Mesenchymal stem cell (in vitro differentiated cells and primary cell): ENCODE measurements at regions not wholly inside any gene's neighbourhood (a gene's known extent, or its start where the extent isn't known, plus 50 kb on each side); places are given as distances from the start of the nearest gene placed in this dataset.

ENCODE experiments used
- DNase-seq: peaks from one replicate; pipeline ENCODE4 v3.0.0-alpha.2; 2013
- H2AFZ ChIP-seq: one replicate; pipeline ENCODE4 v1.6.1; 2013; ENCODE audit warnings: low read depth, mild to moderate bottlenecking, control low read depth, inconsistent platforms, low read length, moderate library complexity
- H2AK5ac ChIP-seq: 2 replicates; pipeline ENCODE4 v1.6.1; 2013; ENCODE audit warnings: low read length, moderate library complexity, mild to moderate bottlenecking, inconsistent platforms; ENCODE audit not compliant: severe bottlenecking
- H2BK120ac ChIP-seq: one replicate; pipeline ENCODE4 v1.6.1; 2013; ENCODE audit warnings: low read depth, mild to moderate bottlenecking, inconsistent platforms, low read length, moderate library complexity
- H2BK12ac ChIP-seq, 2 experiments: one replicate each; pipeline ENCODE4 v1.6.1; 2013; ENCODE audit warnings: inconsistent platforms in 2 of 2, low read length in 2 of 2, mild to moderate bottlenecking in 2 of 2, moderate library complexity in 2 of 2, control low read depth in 1 of 2
- H2BK15ac ChIP-seq: one replicate; pipeline ENCODE4 v1.6.1; 2013; ENCODE audit warnings: mild to moderate bottlenecking, low read depth, inconsistent platforms; ENCODE audit not compliant: poor library complexity, severe bottlenecking
- H2BK5ac ChIP-seq: 2 replicates; pipeline ENCODE4 v1.6.1; 2013; ENCODE audit warnings: low read depth, mild to moderate bottlenecking, low read length, control low read depth, inconsistent platforms; ENCODE audit not compliant: poor library complexity, severe bottlenecking
- H3K14ac ChIP-seq, 2 experiments: one replicate each; pipeline ENCODE4 v1.6.1; 2013; ENCODE audit warnings: inconsistent platforms in 2 of 2, low read length in 2 of 2, control low read depth in 1 of 2, mild to moderate bottlenecking in 1 of 2, moderate library complexity in 1 of 2
- H3K18ac ChIP-seq, 2 experiments: one replicate each; pipeline ENCODE4 v1.6.1; 2013; ENCODE audit warnings: inconsistent platforms in 2 of 2, low read length in 2 of 2, control low read depth in 1 of 2, low read depth in 1 of 2, mild to moderate bottlenecking in 1 of 2
- H3K23ac ChIP-seq, 2 experiments: one replicate each; pipeline ENCODE4 v1.6.1; 2013; ENCODE audit warnings: inconsistent platforms in 2 of 2, low read length in 2 of 2, mild to moderate bottlenecking in 2 of 2, moderate library complexity in 2 of 2, control low read depth in 1 of 2
- H3K27ac ChIP-seq: 2 replicates; pipeline ENCODE4 v1.5.1; 2013; ENCODE audit warnings: mild to moderate bottlenecking, moderate library complexity, low read length, control low read depth, inconsistent platforms; ENCODE audit not compliant: poor library complexity, severe bottlenecking
- H3K27me3 ChIP-seq, 2 experiments: 2 replicates each; pipeline versions ENCODE4 v1.6.1 to v1.7.0; 2013; ENCODE audit warnings: low read length in 2 of 2, mild to moderate bottlenecking in 2 of 2, moderate library complexity in 2 of 2, control low read depth in 1 of 2, inconsistent platforms in 1 of 2; ENCODE audit not compliant: control insufficient read depth in 1 of 2, insufficient read depth in 1 of 2
- H3K36me3 ChIP-seq, 2 experiments: 2 replicates each; pipeline versions ENCODE4 v1.6.1 to v1.7.0; 2013; ENCODE audit warnings: low read length in 2 of 2, control low read depth in 1 of 2, inconsistent platforms in 1 of 2, low read depth in 1 of 2, mild to moderate bottlenecking in 1 of 2; ENCODE audit not compliant: insufficient read depth in 2 of 2, control insufficient read depth in 1 of 2
- H3K4ac ChIP-seq, 2 experiments: one replicate each; pipeline ENCODE4 v1.6.1; 2013; ENCODE audit warnings: inconsistent platforms in 2 of 2, low read length in 2 of 2, mild to moderate bottlenecking in 2 of 2, moderate library complexity in 2 of 2, control low read depth in 1 of 2, low read depth in 1 of 2
- H3K4me1 ChIP-seq: 2 replicates; pipeline ENCODE4 v1.6.1; 2013; ENCODE audit warnings: low read depth, low read length, control low read depth; ENCODE audit not compliant: control insufficient read depth, insufficient read depth
- H3K4me2 ChIP-seq: 2 replicates; pipeline ENCODE4 v1.6.1; 2013; ENCODE audit warnings: low read length, mild to moderate bottlenecking, inconsistent platforms; ENCODE audit not compliant: poor library complexity, severe bottlenecking
- H3K4me3 ChIP-seq, 2 experiments: 2 replicates each; pipeline versions ENCODE4 v1.5.1 to v1.7.0; 2013; ENCODE audit warnings: low read length in 2 of 2, mild to moderate bottlenecking in 2 of 2, control low read depth in 1 of 2, low read depth in 1 of 2; ENCODE audit not compliant: insufficient read depth in 1 of 2
- H3K79me1 ChIP-seq: replicated peaks from 2 replicates; pipeline ENCODE4 v1.6.1; 2013; ENCODE audit warnings: mild to moderate bottlenecking, control low read depth, low read length, inconsistent platforms; ENCODE audit not compliant: poor library complexity, severe bottlenecking
- H3K9ac ChIP-seq: 2 replicates; pipeline ENCODE4 v1.7.0; 2013; ENCODE audit warnings: mild to moderate bottlenecking, low read length, moderate library complexity
- H3K9me3 ChIP-seq: 2 replicates; pipeline ENCODE4 v1.7.0; 2013; ENCODE audit warnings: mild to moderate bottlenecking, low read length; ENCODE audit not compliant: control insufficient read depth
- H4K8ac ChIP-seq: one replicate; pipeline ENCODE4 v1.6.1; 2013; ENCODE audit warnings: inconsistent platforms, mild to moderate bottlenecking, low read length, moderate library complexity
- H4K91ac ChIP-seq: one replicate; pipeline ENCODE4 v1.6.1; 2013; ENCODE audit warnings: mild to moderate bottlenecking, low read length, inconsistent platforms
- WGBS: methylation state at CpG from one replicate; pipeline ENCODE4 v1.1.7; 2013; ENCODE audit warnings: mixed read lengths; 5-methylcytosine and 5-hydroxymethylcytosine counted together

DNA sequence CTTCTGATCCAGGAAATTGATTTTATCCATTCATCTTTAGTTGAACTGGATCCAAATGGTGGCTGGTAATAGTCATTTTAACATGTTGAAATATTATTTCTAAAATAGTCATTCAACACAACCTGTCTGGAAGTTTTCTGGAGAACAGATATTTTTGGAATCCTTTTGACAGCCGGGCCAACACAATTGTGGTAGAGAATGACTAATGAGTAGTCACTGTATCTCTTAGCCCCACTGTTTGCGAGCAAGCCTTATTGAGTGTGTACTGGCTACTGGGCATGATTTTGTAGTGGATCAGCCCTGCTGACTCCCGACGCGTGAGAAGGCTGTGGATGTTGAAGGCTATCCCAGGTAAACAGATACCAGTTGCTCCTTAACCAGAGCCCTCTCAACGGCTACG, 383.4 kb downstream of the ZNF536 start:
- no peak overlapping the region for H2BK5ac ChIP-seq

GRCh38 chr19:30754162-30754561, 382.0 kb downstream of the ZNF536 start:
- H2BK5ac ChIP-seq: no peak overlapping the region
- no peak overlapping the region for H3K9ac ChIP-seq
- H3K27me3 ChIP-seq: no peaks in the 10 kb centered on the region
- no peak overlapping the region for H3K14ac ChIP-seq
- no peak overlapping the region for H3K4me2 ChIP-seq
- no peak overlapping the region for H3K27ac ChIP-seq
- peaks cover 18% of the 10 kb centered on the region for H3K9me3 ChIP-seq
- no peak overlapping the region for H3K18ac ChIP-seq
- no peak overlapping the region for H2BK15ac ChIP-seq
- H4K91ac ChIP-seq: no peak overlapping the region
- no peak overlapping the region for H3K4ac ChIP-seq
- 100% methylated on average over 1 of the region's 1 CpG for WGBS
- H4K8ac ChIP-seq: no peak overlapping the region
- no peak overlapping the region for H2AK5ac ChIP-seq
- H2AFZ ChIP-seq: no peak overlapping the region
- no peak overlapping the region for H2BK12ac ChIP-seq
- no peak overlapping the region for H3K4me3 ChIP-seq
- no peaks in the 10 kb centered on the region for H3K79me1 ChIP-seq
- no peak overlapping the region for H2BK120ac ChIP-seq
- no peak for DNase-seq
- no peaks in the 10 kb centered on the region for H3K4me1 ChIP-seq
- H3K36me3 ChIP-seq: no peaks in the 10 kb centered on the region
- H3K23ac ChIP-seq: no peak overlapping the region

More for the DNA sequence above, 383.4 kb downstream of the ZNF536 start:
- Histone ChIP-seq H3K36me3 (no peaks in the 10 kb centered on the region), H2AFZ (no peak overlapping the region), H2AK5ac (no peak overlapping the region), H3K4ac (no peak overlapping the region), H3K14ac (no peak overlapping the region), H2BK120ac (no peak overlapping the region), H3K4me2 (no peak overlapping the region), H2BK12ac (no peak overlapping the region), H3K27ac (no peak overlapping the region), H4K91ac (no peak overlapping the region), H3K18ac (no peak overlapping the region), H3K79me1 (no peaks in the 10 kb centered on the region), H3K4me1 (no peaks in the 10 kb centered on the region), H3K23ac (no peak overlapping the region), H2BK15ac (no peak overlapping the region), H3K4me3 (no peak overlapping the region), H3K27me3 (no peaks in the 10 kb centered on the region), H3K9me3 (peaks cover 8% of the 10 kb centered on the region), H4K8ac (no peak overlapping the region), H3K9ac (no peak overlapping the region)
- DNase-seq: no peak
- 84% methylated on average over 7 of the region's 7 CpGs for WGBS

DNA sequence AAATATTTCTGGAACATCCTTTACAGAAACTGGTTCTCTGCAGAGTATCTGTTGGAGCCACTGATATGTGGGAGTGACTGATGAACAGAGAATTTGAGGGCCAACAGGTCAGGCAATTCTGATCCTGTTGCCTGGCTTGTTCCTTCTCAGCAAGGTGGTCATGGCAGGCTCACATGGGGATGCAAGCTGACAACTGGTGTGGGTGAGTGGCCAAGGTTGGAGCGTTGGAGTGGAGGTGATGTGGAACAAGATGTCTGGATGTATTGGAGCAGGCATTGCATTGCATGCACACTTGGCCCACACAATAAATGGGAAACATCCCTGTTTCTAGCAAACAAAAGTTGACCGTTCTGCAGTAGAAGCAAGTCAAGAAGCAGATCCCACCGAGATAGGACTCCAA, 380.7 kb downstream of the ZNF536 start:
- H3K36me3 ChIP-seq: no peaks in the 10 kb centered on the region
- H3K4me1 ChIP-seq: no peaks in the 10 kb centered on the region
- H2BK15ac ChIP-seq: no peak overlapping the region

DNA sequence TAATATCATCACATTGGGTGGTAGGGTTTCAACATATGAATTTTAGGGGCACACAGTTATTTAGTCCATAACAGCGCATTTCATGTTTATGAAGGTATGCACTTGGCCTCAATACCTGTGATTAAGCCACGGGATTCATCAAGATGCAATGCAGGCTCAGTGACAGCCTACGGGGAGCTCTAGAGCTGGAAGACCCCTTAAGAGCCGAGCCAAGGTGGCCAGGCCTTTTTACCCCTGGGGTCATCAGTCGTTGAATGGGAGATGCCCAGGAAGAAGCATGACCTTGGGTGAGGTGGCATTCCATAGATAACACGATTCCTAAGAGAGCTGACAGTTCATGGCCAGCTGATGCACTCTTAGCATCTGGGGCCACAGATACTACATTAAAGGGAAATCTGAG, 380.0 kb downstream of the ZNF536 start:
- H4K8ac ChIP-seq: no peak overlapping the region
- no peak overlapping the region for H2AK5ac ChIP-seq
- H3K27me3 ChIP-seq: no peaks in the 10 kb centered on the region
- no peak overlapping the region for H3K23ac ChIP-seq
- H3K4me2 ChIP-seq: no peak overlapping the region
- no peak overlapping the region for H3K9ac ChIP-seq
- no peak overlapping the region for H2AFZ ChIP-seq
- no peak overlapping the region for H2BK5ac ChIP-seq
- H3K36me3 ChIP-seq: no peaks in the 10 kb centered on the region
- H2BK15ac ChIP-seq: no peak overlapping the region
- H3K18ac ChIP-seq: no peak overlapping the region
- no peak overlapping the region for H3K14ac ChIP-seq
- no peak overlapping the region for H3K4me3 ChIP-seq
- no peak overlapping the region for H3K4ac ChIP-seq
- H3K4me1 ChIP-seq: no peaks in the 10 kb centered on the region
- peaks cover 30% of the 10 kb centered on the region for H3K9me3 ChIP-seq
- no peaks in the 10 kb centered on the region for H3K79me1 ChIP-seq
- no peak overlapping the region for H3K27ac ChIP-seq
- no peak overlapping the region for H2BK120ac ChIP-seq
- no peak overlapping the region for H4K91ac ChIP-seq
- WGBS: 51% methylated on average over 6 of the region's 6 CpGs
- H2BK12ac ChIP-seq: no peak overlapping the region
- no peak for DNase-seq

More for the DNA sequence above, 380.7 kb downstream of the ZNF536 start:
- Histone ChIP-seq H2AFZ (no peak overlapping the region), H3K9ac (no peak overlapping the region), H3K23ac (no peak overlapping the region), H3K27ac (no peak overlapping the region), H4K91ac (no peak overlapping the region), H3K79me1 (no peaks in the 10 kb centered on the region), H3K4me3 (no peak overlapping the region), H3K4me2 (no peak overlapping the region), H2AK5ac (no peak overlapping the region), H4K8ac (no peak overlapping the region), H2BK5ac (no peak overlapping the region), H2BK12ac (no peak overlapping the region), H2BK120ac (no peak overlapping the region), H3K9me3 (peaks cover 24% of the 10 kb centered on the region), H3K14ac (no peak overlapping the region), H3K27me3 (no peaks in the 10 kb centered on the region), H3K4ac (no peak overlapping the region), H3K18ac (no peak overlapping the region)
- DNase-seq: no peak
- 83% methylated on average over 2 of the region's 3 CpGs for WGBS
